ENCODE measurements at regions not wholly inside any gene's neighbourhood (a gene's known extent, or its start where the extent isn't known, plus 50 kb on each side); places are given as distances from the start of the nearest gene placed in this dataset.

DNA sequence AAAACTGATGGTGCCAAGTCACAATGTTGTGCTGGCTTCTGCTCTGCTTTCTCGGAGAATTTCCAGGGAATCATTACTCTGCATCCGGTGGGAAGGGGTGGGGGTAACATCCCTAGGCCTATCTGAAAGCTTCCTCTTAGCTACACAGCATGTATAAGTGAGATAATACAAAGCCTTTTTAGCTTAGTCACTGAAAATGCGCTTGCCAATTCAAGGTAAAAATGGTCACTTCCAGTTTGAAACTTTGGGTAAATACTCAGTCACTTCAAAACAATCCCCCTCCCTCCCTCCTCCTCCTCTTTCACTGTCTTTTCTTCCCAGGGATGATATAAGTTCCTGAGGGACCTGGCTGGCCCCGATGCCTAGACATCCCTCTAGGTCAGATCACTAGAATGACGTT is 57.3 kb upstream of the APBB1IP start:
- Histone ChIP-seq H2AFZ (ENCODE audit: low read depth, low read length) (no peak overlapping the region), H4K20me1 (replicated peaks; ENCODE audit: control insufficient read depth, insufficient read depth, low read length) (no peaks in the 10 kb centered on the region), H3K4me1 (replicated peaks in 1 of 2; ENCODE audit: control insufficient read depth in 2 of 2, insufficient read depth in 2 of 2, low read length in 2 of 2) (peaks cover 0 to 5% of the 10 kb centered on the region in 2 experiments; a peak in 2 of 5 replicates), H3K79me2 (ENCODE audit: control insufficient read depth, insufficient read depth, low read length) (no peaks in the 10 kb centered on the region), H3K9me3 (replicated peaks; ENCODE audit: control insufficient read depth, insufficient read depth, low read depth, low read length) (peaks cover 2% of the 10 kb centered on the region; the same call in 1 of the 2 replicates), H3K4me2 (ENCODE audit: insufficient read depth, low read length) (no peak overlapping the region), H3K27me3 (ENCODE audit: control insufficient read depth in 2 of 2, insufficient read depth in 2 of 2, low read length in 2 of 2) (no peaks in the 10 kb centered on the region), H3K9ac (ENCODE audit: insufficient read depth in 1 of 2, low read depth in 2 of 2, low read length in 2 of 2) (no peak overlapping the region), H3K4me3 (no peak overlapping the region), H3K36me3 (ENCODE audit: control insufficient read depth, insufficient read depth, low read length) (no peaks in the 10 kb centered on the region), H3K27ac (ENCODE audit: extremely low read depth, low read depth, low read length) (peak overlapping the region; percentile 48), H3K9me1 (ENCODE audit: control insufficient read depth, insufficient read depth, low read length) (no peaks in the 10 kb centered on the region)
- in situ Hi-C loops (cut with MboI) (no loop called here), intact Hi-C loops (cut with micrococcal nuclease) (no loop called here)
- ChIA-PET POLR2A (no interaction called here), CTCF (ENCODE audit: low intra/inter-chr PET ratio) (no interaction called here)
- BruUV-seq (replicated peaks) = no TSS peak
- peak in 3 of 4 experiments; percentile 12 to 21 (median 19) for DNase-seq (ENCODE audit: extremely low read depth in 1 of 4, low spot score in 3 of 4)
- WGBS (ENCODE audit: insufficient coverage, low coverage, missing lambda C conversion rate) = 0% methylated on average over 5 of the region's 5 CpGs
- FAIRE-seq = no peak
- peak; percentile 27; the same call in 1 of the 2 replicates for TF ChIP-seq C11orf30 (IDR thresholded peaks at IDR 0.05; ENCODE audit: low read depth)
- TF ChIP-seq MAFG (tag; conservative IDR thresholded peaks at IDR 0.05) = peak; percentile 69
- TF ChIP-seq ZNF140 (CRISPR knock-in tag; IDR thresholded peaks at IDR 0.05) = no peak
- TF ChIP-seq DMBX1 (CRISPR knock-in tag; IDR thresholded peaks at IDR 0.05; ENCODE audit: borderline replicate concordance) = peak; percentile 23; the same call in 1 of the 2 replicates
- TF ChIP-seq ETV1 (tag; conservative IDR thresholded peaks at IDR 0.05; ENCODE audit: low read depth) = peak; percentile 76
- TF ChIP-seq HLTF (IDR thresholded peaks at IDR 0.05) = no peak
- 0 out of 4 replicates have a peak, but pooled peaks of 1 of the 2 experiments have one; percentile 25 for TF ChIP-seq MAZ (CRISPR knock-in tag; conservative IDR thresholded peaks at IDR 0.05 in 1 of 2, IDR thresholded peaks at IDR 0.05 in 1 of 2)
- no peak for TF ChIP-seq ZNF551 (CRISPR knock-in tag; IDR thresholded peaks at IDR 0.05)
- no peak for TF ChIP-seq POLR3G (IDR thresholded peaks at IDR 0.05; ENCODE audit: extremely low read depth, insufficient read length, insufficient replicate concordance)
- peak; percentile 22; the same call in 1 of the 2 replicates for TF ChIP-seq EP300 (IDR thresholded peaks at IDR 0.05; ENCODE audit: low read length)
- peak; percentile 34; the same call in 1 of the 2 replicates for TF ChIP-seq MAFF (IDR thresholded peaks at IDR 0.05; ENCODE audit: low read length)
- peak; percentile 71 for TF ChIP-seq CBFA2T3 (IDR thresholded peaks at IDR 0.05)
- no peak for TF ChIP-seq POLR2AphosphoS5 (IDR thresholded peaks at IDR 0.05; ENCODE audit: control insufficient read depth, insufficient read depth, low read depth, low read length)
- TF ChIP-seq CBFA2T2 (conservative IDR thresholded peaks at IDR 0.05) = peak; percentile 55
- TF ChIP-seq ARID1B (IDR thresholded peaks at IDR 0.05) = peak; percentile 62
- TF ChIP-seq TAL1 (IDR thresholded peaks at IDR 0.05) = peak; percentile 30; the same call in 1 of the 2 replicates
- 0 out of 2 replicates have a peak, but pooled peaks have one; percentile 24 for TF ChIP-seq FOSL1 (tag; conservative IDR thresholded peaks at IDR 0.05)
- peak; percentile 46 for TF ChIP-seq NFE2 (IDR thresholded peaks at IDR 0.05; ENCODE audit: low read depth)
- peak; percentile 25; the same call in 1 of the 2 replicates for TF ChIP-seq ZNF316 (IDR thresholded peaks at IDR 0.05)
- TF ChIP-seq FOXK1 (CRISPR knock-in tag; IDR thresholded peaks at IDR 0.05; ENCODE audit: borderline replicate concordance) = no peak
- peak; percentile 50; the same call in 1 of the 2 replicates for TF ChIP-seq TEAD4 (IDR thresholded peaks at IDR 0.05; ENCODE audit: low read length)
- no peak for TF ChIP-seq TEAD4 (CRISPR knock-in tag; IDR thresholded peaks at IDR 0.05; ENCODE audit: borderline replicate concordance)
- TF ChIP-seq, protein P1, sequence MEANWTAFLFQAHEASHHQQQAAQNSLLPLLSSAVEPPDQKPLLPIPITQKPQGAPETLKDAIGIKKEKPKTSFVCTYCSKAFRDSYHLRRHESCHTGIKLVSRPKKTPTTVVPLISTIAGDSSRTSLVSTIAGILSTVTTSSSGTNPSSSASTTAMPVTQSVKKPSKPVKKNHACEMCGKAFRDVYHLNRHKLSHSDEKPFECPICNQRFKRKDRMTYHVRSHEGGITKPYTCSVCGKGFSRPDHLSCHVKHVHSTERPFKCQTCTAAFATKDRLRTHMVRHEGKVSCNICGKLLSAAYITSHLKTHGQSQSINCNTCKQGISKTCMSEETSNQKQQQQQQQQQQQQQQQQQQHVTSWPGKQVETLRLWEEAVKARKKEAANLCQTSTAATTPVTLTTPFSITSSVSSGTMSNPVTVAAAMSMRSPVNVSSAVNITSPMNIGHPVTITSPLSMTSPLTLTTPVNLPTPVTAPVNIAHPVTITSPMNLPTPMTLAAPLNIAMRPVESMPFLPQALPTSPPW (CRISPR knock-in tag; IDR thresholded peaks at IDR 0.05) = peak; percentile 52
- peak; percentile 19; the same call in 1 of the 2 replicates for TF ChIP-seq NCOR1 (IDR thresholded peaks at IDR 0.05)
- no peak for ATAC-seq

All from K562 (cell line).